MCF 10A (cell line): ENCODE measurements at regions not wholly inside any gene's neighbourhood (a gene's known extent, or its start where the extent isn't known, plus 50 kb on each side); places are given as distances from the start of the nearest gene placed in this dataset.

ENCODE experiments used
- BruUV-seq: library from RNA; stranded (reverse); fragments of 400-500 nt; replicated peaks from 2 replicates; lab custom pipeline; 2021; lab: Mats Ljungman, UMichigan
- CTCF ChIA-PET: fragments of 300-600 bp; sonication (Branson Sonifier 250); formaldehyde crosslinking; extraction: SDS; loops from one replicate; lab custom pipeline; 2021; ENCODE audit warnings: antibody characterized with exemption, inconsistent platforms; lab: Yijun Ruan, JAX
- POLR2A ChIA-PET: fragments of 300-600, 350-650 bp; sonication (Branson Sonifier 250); formaldehyde crosslinking; extraction: SDS; loops from one replicate; lab custom pipeline; 2020; ENCODE audit warnings: antibody characterized with exemption, inconsistent platforms; lab: Yijun Ruan, JAX
- DNase-seq: peaks from one replicate; pipeline ENCODE4 v3.0.0-alpha.2; 2018; ENCODE audit not compliant: unreplicated experiment
- H3K27ac Mint-ChIP-seq: one replicate; pipeline ENCODE4 v1.8.0; 2022; ENCODE audit warnings: mild to moderate bottlenecking, low read depth, mixed read lengths; ENCODE audit not compliant: unreplicated experiment
- H3K27me3 Mint-ChIP-seq: one replicate; pipeline ENCODE4 v1.8.0; 2022; ENCODE audit warnings: mixed read lengths; ENCODE audit not compliant: insufficient read depth, unreplicated experiment
- H3K36me3 Mint-ChIP-seq: one replicate; pipeline ENCODE4 v1.8.0; 2022; ENCODE audit warnings: mild to moderate bottlenecking, moderate library complexity, mixed read lengths; ENCODE audit not compliant: insufficient read depth, unreplicated experiment
- H3K4me1 Mint-ChIP-seq: one replicate; pipeline ENCODE4 v1.8.0; 2022; ENCODE audit warnings: mixed read lengths; ENCODE audit not compliant: insufficient read depth, unreplicated experiment
- H3K4me3 Mint-ChIP-seq: one replicate; pipeline ENCODE4 v1.8.0; 2022; ENCODE audit warnings: mild to moderate bottlenecking, moderate library complexity, mixed read lengths; ENCODE audit not compliant: unreplicated experiment
- H3K9me3 Mint-ChIP-seq: one replicate; pipeline ENCODE4 v1.8.0; 2022; ENCODE audit warnings: mixed read lengths; ENCODE audit not compliant: unreplicated experiment
- CTCF ChIP-seq: fragments of 200-600 bp; IDR thresholded peaks from one replicate; pipeline ENCODE4 v1.8.0; 2022; ENCODE audit warnings: antibody characterized with exemption, mild to moderate bottlenecking; ENCODE audit not compliant: unreplicated experiment
- intact Hi-C: fragments of 100-400 bp; cut with micrococcal nuclease; formaldehyde crosslinking; loops from 2 replicates; pipeline ENCODE4 v1.14.1; 2022

- Mint-ChIP-seq H3K4me1 (peaks cover 22% of the 10 kb centered on the region), H3K4me3 (no peak overlapping the region), H3K27ac (no peak overlapping the region), H3K9me3 (no peaks in the 10 kb centered on the region), H3K36me3 (no peaks in the 10 kb centered on the region), H3K27me3 (no peaks in the 10 kb centered on the region)
- no TSS peak for BruUV-seq
- peak; percentile 54 for DNase-seq
- no peak for TF ChIP-seq CTCF
- CTCF ChIA-PET: no interaction called here
- POLR2A ChIA-PET: no interaction called here
- intact Hi-C loops: no loop called here
Observed at GRCh38 chr3:89000886-89001285, 106.5 kb upstream of the EPHA3 start.

GRCh38 chr3:89002191-89002590 lies 105.2 kb upstream of the EPHA3 start:
- Mint-ChIP-seq H3K27me3 (no peaks in the 10 kb centered on the region), H3K36me3 (no peaks in the 10 kb centered on the region), H3K4me1 (peaks cover 15% of the 10 kb centered on the region), H3K4me3 (no peak overlapping the region), H3K9me3 (no peaks in the 10 kb centered on the region), H3K27ac (no peak overlapping the region)
- intact Hi-C loops: no loop called here
- TF ChIP-seq CTCF: no peak
- no peak for DNase-seq
- POLR2A ChIA-PET: interaction anchor here (0.6 to 0.7 kb wide), 2 partner anchors 283 to 832 kb away, joined by 3 read pairs; no protein-coding TSS in a partner anchor
- BruUV-seq: no TSS peak
- CTCF ChIA-PET: no interaction called here

- ChIA-PET POLR2A (no interaction called here), CTCF (no interaction called here)
- no peak for TF ChIP-seq CTCF
- intact Hi-C loops: no loop called here
- Mint-ChIP-seq H3K27me3 (no peaks in the 10 kb centered on the region), H3K4me3 (no peak overlapping the region), H3K36me3 (no peaks in the 10 kb centered on the region), H3K9me3 (peaks cover under 1% of the 10 kb centered on the region), H3K27ac (no peak overlapping the region), H3K4me1 (no peaks in the 10 kb centered on the region)
- DNase-seq: no peak
- no TSS peak for BruUV-seq
Observed at GRCh38 chr3:89013536-89013935, 93.9 kb upstream of the EPHA3 start.

GRCh38 chr3:89017531-89017930 lies 89.9 kb upstream of the EPHA3 start:
- Mint-ChIP-seq H3K9me3 (no peaks in the 10 kb centered on the region), H3K4me1 (peaks cover 4% of the 10 kb centered on the region), H3K27me3 (no peaks in the 10 kb centered on the region), H3K27ac (no peak overlapping the region), H3K36me3 (no peaks in the 10 kb centered on the region), H3K4me3 (no peak overlapping the region)
- ChIA-PET CTCF (no interaction called here), POLR2A (no interaction called here)
- TF ChIP-seq CTCF: no peak
- DNase-seq: no peak
- no TSS peak for BruUV-seq
- intact Hi-C loops: no loop called here
